Mesodermal cell (in vitro differentiated cells): ENCODE measurements at regions not wholly inside any gene's neighbourhood (a gene's known extent, or its start where the extent isn't known, plus 50 kb on each side); places are given as distances from the start of the nearest gene placed in this dataset.

Source experiments
- H3K27ac ChIP-seq: 2 replicates; pipeline ENCODE4 v1.7.0; 2013; ENCODE audit warnings: mild to moderate bottlenecking, low read depth, low read length, moderate library complexity; ENCODE audit not compliant: severe bottlenecking
- H3K36me3 ChIP-seq: 2 replicates; pipeline ENCODE4 v1.7.1; 2013; ENCODE audit warnings: mild to moderate bottlenecking, low read length, moderate library complexity; ENCODE audit not compliant: control insufficient read depth, insufficient read depth
- H3K4me1 ChIP-seq: one replicate; pipeline ENCODE4 v1.7.1; 2013; ENCODE audit warnings: mild to moderate bottlenecking, low read length; ENCODE audit not compliant: insufficient read depth, control insufficient read depth, poor library complexity, severe bottlenecking
- H3K4me3 ChIP-seq: 2 replicates; pipeline ENCODE4 v1.7.0; 2013; ENCODE audit warnings: low read length, control low read depth, mild to moderate bottlenecking; ENCODE audit not compliant: insufficient read depth, poor library complexity, severe bottlenecking; ENCODE audit errors: extremely low read depth
- H3K9me3 ChIP-seq: 2 replicates; pipeline ENCODE4 v1.7.1; 2013; ENCODE audit warnings: mild to moderate bottlenecking, low read length, moderate library complexity; ENCODE audit not compliant: control insufficient read depth
- WGBS, 2 experiments: methylation state at CpG; one replicate each; pipeline ENCODE4 v1.1.5; 2013; ENCODE audit warnings: missing lambda C conversion rate in 2 of 2; ENCODE audit not compliant: insufficient coverage in 2 of 2; 5-methylcytosine and 5-hydroxymethylcytosine counted together

- H3K27ac ChIP-seq, result no peak overlapping the region
- H3K36me3 ChIP-seq, result no peaks in the 10 kb centered on the region
- no peak overlapping the region for H3K4me3 ChIP-seq
- no peaks in the 10 kb centered on the region for H3K9me3 ChIP-seq
- H3K4me1 ChIP-seq, result no peaks in the 10 kb centered on the region
Measured at GRCh38 chr21:16318651-16319300, 589.0 kb downstream of the USP25 start.

DNA sequence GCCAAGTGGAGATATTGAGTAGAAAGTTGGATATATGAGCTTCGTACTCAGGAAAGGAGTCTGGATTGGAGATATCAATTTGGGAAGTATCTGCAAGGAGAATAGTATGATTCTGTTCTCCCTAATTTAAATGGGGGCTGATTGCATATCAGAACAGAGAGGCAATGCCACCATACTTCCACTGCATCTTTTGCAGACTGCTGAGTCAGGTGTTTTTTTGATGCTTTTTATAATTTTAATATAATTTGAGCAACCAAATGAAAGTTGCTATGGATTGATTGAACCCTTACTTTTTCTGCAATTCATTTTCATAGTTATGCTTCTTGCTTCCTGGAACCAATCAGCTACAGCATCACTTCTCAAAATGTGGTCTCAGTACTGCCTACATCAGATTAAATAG is 590.3 kb downstream of the USP25 start:
- Histone ChIP-seq H3K9me3 (no peaks in the 10 kb centered on the region), H3K4me1 (no peaks in the 10 kb centered on the region), H3K36me3 (no peaks in the 10 kb centered on the region), H3K4me3 (no peak overlapping the region), H3K27ac (no peak overlapping the region)
- WGBS, 2 experiments, result 83 to 100% methylated on average over 1 of the region's 1 CpG

DNA sequence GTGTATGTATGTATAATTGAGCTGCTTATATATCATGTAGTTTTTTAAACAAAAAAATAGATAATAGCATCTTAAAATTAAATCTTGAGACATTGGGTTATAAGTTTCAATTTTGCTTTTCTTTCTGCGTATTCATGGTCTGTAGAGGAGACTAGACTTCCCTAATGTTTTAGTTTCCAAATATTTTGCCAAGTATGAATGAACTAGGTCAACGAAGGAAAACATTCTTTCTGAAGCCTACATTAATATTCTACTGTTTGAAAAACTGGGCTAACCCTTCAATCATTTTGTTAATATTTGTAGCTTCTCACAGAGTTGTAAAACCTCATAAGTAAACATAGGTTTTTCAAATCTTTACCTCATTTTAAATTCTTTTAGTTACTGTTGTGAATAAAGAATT is 592.7 kb downstream of the USP25 start:
- 100% methylated on average over 1 of the region's 2 CpGs; no CpG with 5 or more reads in 1 of the 2 experiments for WGBS, 2 experiments
- Histone ChIP-seq H3K4me1 (no peaks in the 10 kb centered on the region), H3K4me3 (no peak overlapping the region), H3K27ac (no peak overlapping the region), H3K9me3 (no peaks in the 10 kb centered on the region), H3K36me3 (no peaks in the 10 kb centered on the region)

- Histone ChIP-seq H3K4me3 (no peak overlapping the region), H3K4me1 (no peaks in the 10 kb centered on the region), H3K9me3 (no peaks in the 10 kb centered on the region), H3K36me3 (no peaks in the 10 kb centered on the region), H3K27ac (no peak overlapping the region)
- no CpG with 5 or more reads among the region's 1 CpG for WGBS, 2 experiments
Measured at GRCh38 chr21:16323596-16323995, 593.8 kb downstream of the USP25 start.

- Histone ChIP-seq H3K4me3 (no peak overlapping the region), H3K36me3 (no peaks in the 10 kb centered on the region), H3K4me1 (no peaks in the 10 kb centered on the region), H3K27ac (no peak overlapping the region), H3K9me3 (no peaks in the 10 kb centered on the region)
- no CpG with 5 or more reads among the region's 1 CpG for WGBS, 2 experiments
Measured at GRCh38 chr21:16324630-16325029, 594.8 kb downstream of the USP25 start.

- no CpG with 5 or more reads among the region's 6 CpGs for WGBS, 2 experiments
- Histone ChIP-seq H3K27ac (no peak overlapping the region), H3K4me1 (no peaks in the 10 kb centered on the region), H3K9me3 (no peaks in the 10 kb centered on the region), H3K36me3 (no peaks in the 10 kb centered on the region), H3K4me3 (no peak overlapping the region)
Measured at GRCh38 chr21:16330082-16330907, 600.5 kb downstream of the USP25 start.

GRCh38 chr21:16330908-16331268 is 601.1 kb downstream of the USP25 start:
- Histone ChIP-seq H3K9me3 (no peaks in the 10 kb centered on the region), H3K4me3 (no peak overlapping the region), H3K36me3 (no peaks in the 10 kb centered on the region), H3K27ac (no peak overlapping the region), H3K4me1 (no peaks in the 10 kb centered on the region)
- WGBS, 2 experiments, result 63% methylated on average over 2 of the region's 5 CpGs; no CpG with 5 or more reads in 1 of the 2 experiments

DNA sequence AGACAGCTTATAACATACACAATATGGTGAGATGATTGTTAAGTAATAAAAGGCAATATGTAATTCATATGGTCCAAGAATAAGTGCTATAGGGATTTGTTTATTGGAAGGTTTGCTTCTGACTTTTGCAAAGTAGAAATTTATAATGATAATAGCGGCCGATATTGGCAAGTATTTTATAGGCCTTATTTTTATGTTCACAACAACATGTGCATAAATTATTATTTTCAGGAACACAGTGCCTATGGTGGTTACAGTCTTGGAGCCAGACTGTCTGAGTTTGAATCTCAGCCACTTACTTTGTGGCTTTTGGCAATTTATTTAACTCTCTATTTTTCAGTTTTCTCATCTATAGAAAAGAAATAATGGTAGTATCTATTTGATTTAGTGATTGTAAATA is 607.5 kb downstream of the USP25 start:
- Histone ChIP-seq H3K4me3 (no peak overlapping the region), H3K27ac (no peak overlapping the region), H3K4me1 (no peaks in the 10 kb centered on the region), H3K9me3 (no peaks in the 10 kb centered on the region), H3K36me3 (no peaks in the 10 kb centered on the region)
- WGBS, 2 experiments, result no CpG with 5 or more reads among the region's 2 CpGs

DNA sequence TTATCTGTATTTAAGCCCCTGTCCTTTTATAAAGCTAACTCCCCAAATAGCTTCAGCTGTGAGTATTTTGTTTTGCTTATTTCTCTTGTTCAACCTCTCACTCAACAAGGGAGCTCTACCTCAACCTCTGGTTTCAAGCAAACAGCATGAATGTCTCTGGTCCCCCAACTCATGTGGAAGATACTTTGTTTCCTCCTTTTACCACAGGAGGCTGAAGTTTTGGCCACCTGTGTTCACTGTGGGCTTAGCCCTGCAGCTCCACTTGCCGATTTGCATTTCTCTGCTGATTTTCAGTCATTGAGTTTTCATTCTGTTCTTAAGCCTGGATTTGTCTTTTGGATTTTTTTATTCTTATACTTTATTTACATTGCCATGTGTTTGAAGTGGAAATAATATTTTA is 613.1 kb downstream of the USP25 start:
- no peaks in the 10 kb centered on the region for H3K4me1 ChIP-seq
- H3K36me3 ChIP-seq, result no peaks in the 10 kb centered on the region
- H3K27ac ChIP-seq, result no peak overlapping the region
- H3K9me3 ChIP-seq, result no peaks in the 10 kb centered on the region
- no peak overlapping the region for H3K4me3 ChIP-seq
- no CpG with 5 or more reads among the region's 1 CpG for WGBS, 2 experiments

- 83% methylated on average over 1 of the region's 3 CpGs; no CpG with 5 or more reads in 1 of the 2 experiments for WGBS, 2 experiments
- no peaks in the 10 kb centered on the region for H3K9me3 ChIP-seq
- H3K27ac ChIP-seq, result no peak overlapping the region
- H3K36me3 ChIP-seq, result no peaks in the 10 kb centered on the region
- H3K4me3 ChIP-seq, result no peak overlapping the region
- no peaks in the 10 kb centered on the region for H3K4me1 ChIP-seq
Measured at GRCh38 chr21:16343776-16344175, 614.0 kb downstream of the USP25 start.

- no peak overlapping the region for H3K27ac ChIP-seq
- H3K4me3 ChIP-seq, result no peak overlapping the region
- no peaks in the 10 kb centered on the region for H3K9me3 ChIP-seq
- H3K4me1 ChIP-seq, result no peaks in the 10 kb centered on the region
- H3K36me3 ChIP-seq, result no peaks in the 10 kb centered on the region
- WGBS, 2 experiments, result no CpG with 5 or more reads among the region's 1 CpG
Measured at GRCh38 chr21:16345757-16346156, 616.0 kb downstream of the USP25 start.
